ENCODE measurements at regions not wholly inside any gene's neighbourhood (a gene's known extent, or its start where the extent isn't known, plus 50 kb on each side); places are given as distances from the start of the nearest gene placed in this dataset.

GRCh38 chr1:238346340-238346739 is 455.6 kb upstream of the ZP4 start:
- Histone ChIP-seq H3K27ac (no peak overlapping the region), H3K4me3 (no peak overlapping the region), H3K4me1 (no peaks in the 10 kb centered on the region), H3K36me3 (no peaks in the 10 kb centered on the region), H3K9me3 (no peaks in the 10 kb centered on the region), H3K27me3 (no peaks in the 10 kb centered on the region)
- TF ChIP-seq POLR2AphosphoS5 (IDR thresholded peaks at IDR 0.05; ENCODE audit: insufficient read depth in 1 of 2, low read depth in 1 of 2) (no peak), POLR2A (IDR thresholded peaks at IDR 0.05) (no peak), CTCF (IDR thresholded peaks at IDR 0.05) (no peak)
- no peak for DNase-seq (ENCODE audit: extremely low spot score in 2 of 2)
- intact Hi-C loops (cut with DNase I), result no loop called here

- TF ChIP-seq POLR2AphosphoS5 (IDR thresholded peaks at IDR 0.05; ENCODE audit: insufficient read depth in 1 of 2, low read depth in 1 of 2), result no peak
- no peak for TF ChIP-seq CTCF (IDR thresholded peaks at IDR 0.05)
- no peak for TF ChIP-seq POLR2A (IDR thresholded peaks at IDR 0.05)
- Histone ChIP-seq H3K9me3 (no peaks in the 10 kb centered on the region), H3K27ac (no peak overlapping the region), H3K36me3 (no peaks in the 10 kb centered on the region), H3K4me3 (no peak overlapping the region), H3K27me3 (no peaks in the 10 kb centered on the region), H3K4me1 (no peaks in the 10 kb centered on the region)
- intact Hi-C loops (cut with DNase I), result no loop called here
- no peak for DNase-seq (ENCODE audit: extremely low spot score in 2 of 2)
Measured at GRCh38 chr1:238345837-238346236, 455.1 kb upstream of the ZP4 start.

- Histone ChIP-seq H3K4me1 (no peaks in the 10 kb centered on the region), H3K9me3 (no peaks in the 10 kb centered on the region), H3K27ac (no peak overlapping the region), H3K27me3 (no peaks in the 10 kb centered on the region), H3K36me3 (no peaks in the 10 kb centered on the region), H3K4me3 (no peak overlapping the region)
- no peak for DNase-seq (ENCODE audit: extremely low spot score in 2 of 2)
- intact Hi-C loops (cut with DNase I), result no loop called here
- TF ChIP-seq POLR2A (IDR thresholded peaks at IDR 0.05) (no peak), CTCF (IDR thresholded peaks at IDR 0.05) (no peak), POLR2AphosphoS5 (IDR thresholded peaks at IDR 0.05; ENCODE audit: insufficient read depth in 1 of 2, low read depth in 1 of 2) (no peak)
Measured at GRCh38 chr1:238343852-238344251, 453.1 kb upstream of the ZP4 start.

- intact Hi-C loops (cut with DNase I), result no loop called here
- no peak overlapping the region for H3K27ac ChIP-seq
- DNase-seq (ENCODE audit: extremely low spot score in 2 of 2), result no peak
- no peaks in the 10 kb centered on the region for H3K36me3 ChIP-seq
- H3K4me3 ChIP-seq, result no peak overlapping the region
- TF ChIP-seq POLR2AphosphoS5 (IDR thresholded peaks at IDR 0.05; ENCODE audit: insufficient read depth in 1 of 2, low read depth in 1 of 2) (no peak), POLR2A (IDR thresholded peaks at IDR 0.05) (no peak), CTCF (IDR thresholded peaks at IDR 0.05) (no peak)
- no peaks in the 10 kb centered on the region for H3K27me3 ChIP-seq
- no peaks in the 10 kb centered on the region for H3K9me3 ChIP-seq
- no peaks in the 10 kb centered on the region for H3K4me1 ChIP-seq
Measured at GRCh38 chr1:238341395-238341794, 450.7 kb upstream of the ZP4 start.

- DNase-seq (ENCODE audit: extremely low spot score in 2 of 2), result no peak
- Histone ChIP-seq H3K9me3 (no peaks in the 10 kb centered on the region), H3K4me3 (no peak overlapping the region), H3K27ac (no peak overlapping the region), H3K4me1 (no peaks in the 10 kb centered on the region), H3K36me3 (no peaks in the 10 kb centered on the region), H3K27me3 (no peaks in the 10 kb centered on the region)
- TF ChIP-seq CTCF (IDR thresholded peaks at IDR 0.05) (no peak), POLR2A (IDR thresholded peaks at IDR 0.05) (no peak), POLR2AphosphoS5 (IDR thresholded peaks at IDR 0.05; ENCODE audit: insufficient read depth in 1 of 2, low read depth in 1 of 2) (no peak)
- intact Hi-C loops (cut with DNase I), result no loop called here
Measured at GRCh38 chr1:238340989-238341388, 450.3 kb upstream of the ZP4 start.

Data from vagina (tissue), 2 donors.